ENCODE measurements at regions not wholly inside any gene's neighbourhood (a gene's known extent, or its start where the extent isn't known, plus 50 kb on each side); places are given as distances from the start of the nearest gene placed in this dataset.
A peak's percentile ranks its signal among the peaks of the same experiment; 100 is the strongest.

DNA sequence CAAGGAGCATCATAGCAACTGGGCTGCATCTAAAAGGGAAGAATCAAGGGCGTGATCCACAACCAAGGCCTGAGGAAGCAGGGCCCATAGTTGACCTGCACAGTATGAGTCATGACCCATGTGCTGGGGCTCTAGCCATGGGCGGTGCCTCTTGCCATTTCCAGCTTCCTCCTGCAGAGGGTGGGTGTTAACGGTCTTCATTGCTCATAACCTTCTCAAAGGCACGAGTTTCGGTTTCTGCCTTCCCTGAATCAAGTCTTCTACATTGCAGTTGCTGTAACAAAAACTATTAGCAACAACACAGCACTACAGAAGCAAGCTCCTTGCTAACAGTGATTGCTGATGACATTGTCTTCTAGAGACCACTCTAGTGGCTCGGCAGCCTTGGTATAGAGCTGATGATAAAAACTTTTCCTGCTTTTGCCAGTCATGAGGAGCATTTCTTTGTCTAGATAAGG, 66.9 kb downstream of the CTSL start:
- no peak overlapping the region for H3K4me3 ChIP-seq
- no peaks in the 10 kb centered on the region for H3K4me1 ChIP-seq
- DNase-seq, result peak; percentile 50
- peak overlapping the region; percentile 20 for H3K27ac ChIP-seq
- intact Hi-C loops (cut with DNase I), result no loop called here
- no peaks in the 10 kb centered on the region for H3K9me3 ChIP-seq
- no peaks in the 10 kb centered on the region for H3K27me3 ChIP-seq
- TF ChIP-seq, protein P1, sequence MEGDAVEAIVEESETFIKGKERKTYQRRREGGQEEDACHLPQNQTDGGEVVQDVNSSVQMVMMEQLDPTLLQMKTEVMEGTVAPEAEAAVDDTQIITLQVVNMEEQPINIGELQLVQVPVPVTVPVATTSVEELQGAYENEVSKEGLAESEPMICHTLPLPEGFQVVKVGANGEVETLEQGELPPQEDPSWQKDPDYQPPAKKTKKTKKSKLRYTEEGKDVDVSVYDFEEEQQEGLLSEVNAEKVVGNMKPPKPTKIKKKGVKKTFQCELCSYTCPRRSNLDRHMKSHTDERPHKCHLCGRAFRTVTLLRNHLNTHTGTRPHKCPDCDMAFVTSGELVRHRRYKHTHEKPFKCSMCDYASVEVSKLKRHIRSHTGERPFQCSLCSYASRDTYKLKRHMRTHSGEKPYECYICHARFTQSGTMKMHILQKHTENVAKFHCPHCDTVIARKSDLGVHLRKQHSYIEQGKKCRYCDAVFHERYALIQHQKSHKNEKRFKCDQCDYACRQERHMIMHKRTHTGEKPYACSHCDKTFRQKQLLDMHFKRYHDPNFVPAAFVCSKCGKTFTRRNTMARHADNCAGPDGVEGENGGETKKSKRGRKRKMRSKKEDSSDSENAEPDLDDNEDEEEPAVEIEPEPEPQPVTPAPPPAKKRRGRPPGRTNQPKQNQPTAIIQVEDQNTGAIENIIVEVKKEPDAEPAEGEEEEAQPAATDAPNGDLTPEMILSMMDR (IDR thresholded peaks at IDR 0.05), result no peak
- H3K9ac ChIP-seq (ENCODE audit: low read depth in 2 of 2, low read length in 2 of 2), result no peak overlapping the region
- H3K36me3 ChIP-seq, result no peaks in the 10 kb centered on the region

- no peak for DNase-seq
- peak overlapping the region; percentile 20 for H3K27ac ChIP-seq
- no peaks in the 10 kb centered on the region for H3K36me3 ChIP-seq
- no peaks in the 10 kb centered on the region for H3K27me3 ChIP-seq
- TF ChIP-seq, protein P1 (IDR thresholded peaks at IDR 0.05), result no peak
- H3K4me3 ChIP-seq, result no peak overlapping the region
- intact Hi-C loops (cut with DNase I), result no loop called here
- H3K4me1 ChIP-seq, result no peaks in the 10 kb centered on the region
- no peak overlapping the region for H3K9ac ChIP-seq (ENCODE audit: low read depth in 2 of 2, low read length in 2 of 2)
- H3K9me3 ChIP-seq, result no peaks in the 10 kb centered on the region
Measured at GRCh38 chr9:87793292-87793691, 67.4 kb downstream of the CTSL start.

GRCh38 chr9:87795178-87795577, 69.3 kb downstream of the CTSL start:
- no peak for DNase-seq
- intact Hi-C loops (cut with DNase I), result no loop called here
- Histone ChIP-seq H3K36me3 (no peaks in the 10 kb centered on the region), H3K27ac (no peak overlapping the region), H3K4me3 (no peak overlapping the region), H3K27me3 (no peaks in the 10 kb centered on the region), H3K9me3 (no peaks in the 10 kb centered on the region), H3K9ac (ENCODE audit: low read depth in 2 of 2, low read length in 2 of 2) (no peak overlapping the region), H3K4me1 (no peaks in the 10 kb centered on the region)
- TF ChIP-seq, protein P1 (IDR thresholded peaks at IDR 0.05), result no peak

- no peak overlapping the region for H3K4me3 ChIP-seq
- H3K4me1 ChIP-seq, result no peaks in the 10 kb centered on the region
- H3K27ac ChIP-seq, result no peak overlapping the region
- H3K9ac ChIP-seq (ENCODE audit: low read depth in 2 of 2, low read length in 2 of 2), result no peak overlapping the region
- intact Hi-C loops (cut with DNase I), result no loop called here
- H3K27me3 ChIP-seq, result no peaks in the 10 kb centered on the region
- no peaks in the 10 kb centered on the region for H3K9me3 ChIP-seq
- TF ChIP-seq, protein P1 (IDR thresholded peaks at IDR 0.05), result no peak
- DNase-seq, result no peak
- no peaks in the 10 kb centered on the region for H3K36me3 ChIP-seq
Measured at GRCh38 chr9:87796196-87796595, 70.3 kb downstream of the CTSL start.

- H3K27me3 ChIP-seq, result no peaks in the 10 kb centered on the region
- no peaks in the 10 kb centered on the region for H3K4me1 ChIP-seq
- H3K4me3 ChIP-seq, result no peak overlapping the region
- H3K36me3 ChIP-seq, result no peaks in the 10 kb centered on the region
- no peak overlapping the region for H3K27ac ChIP-seq
- H3K9ac ChIP-seq (ENCODE audit: low read depth in 2 of 2, low read length in 2 of 2), result no peak overlapping the region
- TF ChIP-seq, protein P1 (IDR thresholded peaks at IDR 0.05), result no peak
- intact Hi-C loops (cut with DNase I), result no loop called here
- no peaks in the 10 kb centered on the region for H3K9me3 ChIP-seq
- no peak for DNase-seq
Measured at GRCh38 chr9:87798261-87798833, 72.4 kb downstream of the CTSL start.
